ACC112 (cell line): ENCODE measurements at regions not wholly inside any gene's neighbourhood (a gene's known extent, or its start where the extent isn't known, plus 50 kb on each side); places are given as distances from the start of the nearest gene placed in this dataset.

Experiments
- H2AFZ ChIP-seq: fragments of 200-600 bp; sonication (generic); one replicate; pipeline ENCODE4 v1.6.0; 2017; ENCODE audit warnings: antibody characterized with exemption, low read length; ENCODE audit not compliant: unreplicated experiment
- H3K27ac ChIP-seq: fragments of 200-600 bp; sonication (generic); 2 replicates; pipeline ENCODE4 v1.5.1; 2014; ENCODE audit warnings: low read depth, mild to moderate bottlenecking, antibody characterized with exemption, low read length, moderate library complexity
- H3K27me3 ChIP-seq: fragments of 200-600 bp; sonication (generic); 2 replicates; pipeline ENCODE4 v1.6.1; 2014; ENCODE audit warnings: mild to moderate bottlenecking, antibody characterized with exemption, low read length, moderate library complexity, mixed read lengths; ENCODE audit not compliant: insufficient read depth
- H3K36me3 ChIP-seq: fragments of 200-600 bp; sonication (generic); 2 replicates; pipeline ENCODE4 v1.6.1; 2016; ENCODE audit warnings: mild to moderate bottlenecking, antibody characterized with exemption, low read length, moderate library complexity, mixed read lengths; ENCODE audit not compliant: insufficient read depth
- H3K4me1 ChIP-seq: fragments of 200-600 bp; sonication (generic); one replicate; pipeline ENCODE4 v1.6.1; 2016; ENCODE audit warnings: low read length, mixed read lengths; ENCODE audit not compliant: insufficient read depth, unreplicated experiment, control insufficient read depth
- H3K4me3 ChIP-seq: fragments of 200-600 bp; sonication (generic); 2 replicates; pipeline ENCODE4 v1.5.1; 2014; ENCODE audit warnings: mild to moderate bottlenecking, low read depth, low read length
- H3K79me2 ChIP-seq: fragments of 200-600 bp; sonication (generic); one replicate; pipeline ENCODE4 v1.6.0; 2016; ENCODE audit warnings: low read length; ENCODE audit not compliant: control insufficient read depth, unreplicated experiment, insufficient read depth

- Histone ChIP-seq H3K79me2 (no peaks in the 10 kb centered on the region), H3K36me3 (no peaks in the 10 kb centered on the region), H3K4me3 (no peak overlapping the region), H2AFZ (no peak overlapping the region), H3K4me1 (peaks cover 22% of the 10 kb centered on the region), H3K27me3 (no peaks in the 10 kb centered on the region), H3K27ac (no peak overlapping the region)
These were observed 695.8 kb downstream of the TUSC7 start for GRCh38 chr3:117405359-117405758.

- H3K79me2 ChIP-seq: no peaks in the 10 kb centered on the region
- no peaks in the 10 kb centered on the region for H3K27me3 ChIP-seq
- no peaks in the 10 kb centered on the region for H3K36me3 ChIP-seq
- peaks cover 22% of the 10 kb centered on the region for H3K4me1 ChIP-seq
- no peak overlapping the region for H3K4me3 ChIP-seq
- H2AFZ ChIP-seq: no peak overlapping the region
- H3K27ac ChIP-seq: no peak overlapping the region
These were observed 697.7 kb downstream of the TUSC7 start for GRCh38 chr3:117407317-117407716.

GRCh38 chr3:117408811-117409210, 699.2 kb downstream of the TUSC7 start:
- no peaks in the 10 kb centered on the region for H3K27me3 ChIP-seq
- H3K79me2 ChIP-seq: no peaks in the 10 kb centered on the region
- H3K4me3 ChIP-seq: no peak overlapping the region
- H3K36me3 ChIP-seq: no peaks in the 10 kb centered on the region
- H3K27ac ChIP-seq: no peak overlapping the region; the same call in 1 of the 2 replicates
- peaks cover 22% of the 10 kb centered on the region for H3K4me1 ChIP-seq
- no peak overlapping the region for H2AFZ ChIP-seq

- H3K27ac ChIP-seq: no peak overlapping the region
- H3K36me3 ChIP-seq: no peaks in the 10 kb centered on the region
- H3K79me2 ChIP-seq: no peaks in the 10 kb centered on the region
- H2AFZ ChIP-seq: no peak overlapping the region
- peaks cover 22% of the 10 kb centered on the region for H3K4me1 ChIP-seq
- no peaks in the 10 kb centered on the region for H3K27me3 ChIP-seq
- no peak overlapping the region for H3K4me3 ChIP-seq
These were observed 699.7 kb downstream of the TUSC7 start for GRCh38 chr3:117409256-117409655.

- H2AFZ ChIP-seq: no peak overlapping the region
- H3K79me2 ChIP-seq: no peaks in the 10 kb centered on the region
- H3K4me3 ChIP-seq: no peak overlapping the region
- H3K4me1 ChIP-seq: peaks cover 17% of the 10 kb centered on the region
- H3K27me3 ChIP-seq: no peaks in the 10 kb centered on the region
- no peak overlapping the region for H3K27ac ChIP-seq
- H3K36me3 ChIP-seq: no peaks in the 10 kb centered on the region
These were observed 700.3 kb downstream of the TUSC7 start for GRCh38 chr3:117409701-117410459.

- Histone ChIP-seq H3K79me2 (no peaks in the 10 kb centered on the region), H3K4me1 (peaks cover 17% of the 10 kb centered on the region), H3K27ac (no peak overlapping the region), H3K4me3 (no peak overlapping the region), H3K27me3 (no peaks in the 10 kb centered on the region), H3K36me3 (no peaks in the 10 kb centered on the region), H2AFZ (no peak overlapping the region)
These were observed 702.4 kb downstream of the TUSC7 start for GRCh38 chr3:117411971-117412370.

- Histone ChIP-seq H3K4me3 (no peak overlapping the region), H2AFZ (no peak overlapping the region), H3K27me3 (no peaks in the 10 kb centered on the region), H3K27ac (no peak overlapping the region), H3K36me3 (no peaks in the 10 kb centered on the region), H3K79me2 (no peaks in the 10 kb centered on the region), H3K4me1 (no peaks in the 10 kb centered on the region)
These were observed 707.8 kb downstream of the TUSC7 start for GRCh38 chr3:117417411-117417810.

GRCh38 chr3:117427081-117427480, 717.5 kb downstream of the TUSC7 start:
- no peak overlapping the region for H3K4me3 ChIP-seq
- H3K79me2 ChIP-seq: no peaks in the 10 kb centered on the region
- H3K36me3 ChIP-seq: no peaks in the 10 kb centered on the region

GRCh38 chr3:117433427-117433826, 723.8 kb downstream of the TUSC7 start:
- Histone ChIP-seq H2AFZ (no peak overlapping the region), H3K79me2 (no peaks in the 10 kb centered on the region), H3K36me3 (no peaks in the 10 kb centered on the region), H3K4me1 (no peaks in the 10 kb centered on the region), H3K27me3 (no peaks in the 10 kb centered on the region), H3K27ac (no peak overlapping the region), H3K4me3 (no peak overlapping the region)

More at GRCh38 chr3:117427081-117427480, 717.5 kb downstream of the TUSC7 start:
- no peaks in the 10 kb centered on the region for H3K4me1 ChIP-seq
- H3K27ac ChIP-seq: no peak overlapping the region
- H2AFZ ChIP-seq: no peak overlapping the region
- H3K27me3 ChIP-seq: no peaks in the 10 kb centered on the region

GRCh38 chr3:117434661-117435412, 725.3 kb downstream of the TUSC7 start:
- Histone ChIP-seq H3K36me3 (no peaks in the 10 kb centered on the region), H3K4me1 (no peaks in the 10 kb centered on the region), H3K27ac (no peak overlapping the region), H2AFZ (no peak overlapping the region), H3K27me3 (no peaks in the 10 kb centered on the region), H3K79me2 (no peaks in the 10 kb centered on the region), H3K4me3 (no peak overlapping the region)

- H3K27me3 ChIP-seq: no peaks in the 10 kb centered on the region
- H3K79me2 ChIP-seq: no peaks in the 10 kb centered on the region
- H3K4me1 ChIP-seq: no peaks in the 10 kb centered on the region
- no peak overlapping the region for H3K27ac ChIP-seq
- H3K4me3 ChIP-seq: no peak overlapping the region
- no peak overlapping the region for H2AFZ ChIP-seq
- no peaks in the 10 kb centered on the region for H3K36me3 ChIP-seq
These were observed 725.9 kb downstream of the TUSC7 start for GRCh38 chr3:117435506-117435905.
